Stimulated activated memory B cell treated with anti-CD40 and anti-IgM and Interleukin-4, amounts not matched to agents 10 μg/mL and 1 μg/mL and 100 μg/mL, for 72 hours (primary cell): ENCODE measurements at regions not wholly inside any gene's neighbourhood (a gene's known extent, or its start where the extent isn't known, plus 50 kb on each side); places are given as distances from the start of the nearest gene placed in this dataset.

ENCODE experiments used
- ATAC-seq: fragments of 150-1000 bp; cut with Tn5 transposase; 2 replicates; pipeline ENCODE4 v1.10.0; 2021
- H3K27ac Mint-ChIP-seq: one replicate; pipeline ENCODE4 v1.8.0; 2022; ENCODE audit warnings: mild to moderate bottlenecking, mixed read lengths
- H3K27me3 Mint-ChIP-seq: one replicate; pipeline ENCODE4 v1.8.0; 2022; ENCODE audit warnings: mixed read lengths
- H3K36me3 Mint-ChIP-seq: one replicate; pipeline ENCODE4 v1.8.0; 2022; ENCODE audit warnings: mixed read lengths
- H3K4me1 Mint-ChIP-seq: one replicate; pipeline ENCODE4 v1.8.0; 2022; ENCODE audit warnings: mixed read lengths
- H3K4me3 Mint-ChIP-seq: one replicate; pipeline ENCODE4 v1.8.0; 2022; ENCODE audit warnings: mild to moderate bottlenecking, moderate library complexity, mixed read lengths
- H3K9me3 Mint-ChIP-seq: one replicate; pipeline ENCODE4 v1.8.0; 2022; ENCODE audit warnings: mixed read lengths

DNA sequence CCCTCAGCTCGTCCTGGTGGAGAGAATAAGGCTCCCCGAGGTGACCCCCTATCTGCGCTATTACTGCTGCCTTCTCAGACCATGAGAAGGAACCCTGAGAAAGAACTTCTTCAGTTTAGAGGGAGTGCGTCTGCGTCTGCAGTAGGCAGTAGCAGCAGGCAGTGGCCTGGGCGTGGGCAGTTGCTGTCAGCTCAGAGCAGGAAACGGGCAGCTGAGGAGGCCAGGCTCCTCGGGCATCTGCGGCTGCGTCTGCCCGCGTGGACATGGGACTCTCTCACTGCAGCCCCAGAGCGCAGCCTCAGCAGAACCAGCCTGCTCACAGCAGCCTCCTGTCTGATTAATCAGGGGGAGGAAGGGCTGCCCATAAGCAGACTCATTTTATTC lies 49.8 kb upstream of the FCN1 start:
- Mint-ChIP-seq H3K4me1 (no peaks in the 10 kb centered on the region), H3K4me3 (no peak overlapping the region), H3K9me3 (no peaks in the 10 kb centered on the region), H3K36me3 (no peaks in the 10 kb centered on the region), H3K27ac (no peak overlapping the region), H3K27me3 (peaks cover 78% of the 10 kb centered on the region)
- no peak for ATAC-seq

DNA sequence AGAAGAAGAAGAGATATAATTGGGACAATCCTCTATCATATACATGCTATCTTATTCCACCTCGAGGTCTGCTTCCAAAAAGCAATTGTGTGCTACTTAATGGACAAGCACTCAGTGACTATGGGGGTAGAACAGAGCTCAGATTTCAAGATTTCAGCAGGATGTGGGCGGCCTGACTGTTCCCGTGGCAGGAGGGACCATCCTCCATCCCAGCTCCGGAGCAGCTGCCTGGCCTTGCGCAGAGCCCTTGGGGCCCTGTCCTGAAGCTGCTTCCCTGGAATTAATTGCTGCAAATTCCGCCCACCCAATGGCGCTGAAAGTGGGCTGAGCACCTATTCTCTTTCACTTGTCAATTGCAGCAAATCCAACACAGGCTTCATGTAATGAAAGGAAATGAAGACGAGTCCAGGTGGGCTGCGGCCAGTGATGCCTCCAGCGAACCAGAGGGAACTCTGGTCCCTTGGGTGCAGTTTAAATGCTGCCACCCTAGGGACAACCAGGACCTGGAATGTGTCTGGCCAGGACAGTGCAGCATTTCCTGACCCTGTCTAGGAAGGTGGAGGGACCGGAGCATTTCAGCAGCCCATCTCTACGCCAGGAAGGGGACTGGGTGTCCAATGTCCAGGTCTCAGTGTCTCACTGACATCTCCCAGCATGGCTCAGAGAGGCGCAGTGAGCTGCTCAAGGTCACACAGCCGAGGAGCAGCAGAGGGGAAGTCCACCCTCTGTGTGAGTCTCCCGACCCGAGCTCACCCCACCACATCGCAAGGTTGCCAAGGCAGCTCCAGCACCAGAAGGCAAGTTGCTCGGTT lies 50.5 kb upstream of the FCN1 start:
- H3K9me3 Mint-ChIP-seq, result no peaks in the 10 kb centered on the region
- no peak overlapping the region for H3K27ac Mint-ChIP-seq
- peaks cover 78% of the 10 kb centered on the region for H3K27me3 Mint-ChIP-seq
- no peaks in the 10 kb centered on the region for H3K4me1 Mint-ChIP-seq
- H3K36me3 Mint-ChIP-seq, result no peaks in the 10 kb centered on the region
- ATAC-seq, result no peak
- H3K4me3 Mint-ChIP-seq, result no peak overlapping the region

GRCh38 chr9:134968823-134969090 lies 51.0 kb upstream of the FCN1 start:
- no peaks in the 10 kb centered on the region for H3K9me3 Mint-ChIP-seq
- H3K27me3 Mint-ChIP-seq, result peaks cover 83% of the 10 kb centered on the region
- ATAC-seq, result no peak
- H3K36me3 Mint-ChIP-seq, result no peaks in the 10 kb centered on the region
- H3K27ac Mint-ChIP-seq, result no peak overlapping the region
- no peaks in the 10 kb centered on the region for H3K4me1 Mint-ChIP-seq
- H3K4me3 Mint-ChIP-seq, result no peak overlapping the region

GRCh38 chr9:134969156-134970045 lies 51.7 kb upstream of the FCN1 start:
- Mint-ChIP-seq H3K27ac (no peak overlapping the region), H3K27me3 (peaks cover 83% of the 10 kb centered on the region), H3K9me3 (no peaks in the 10 kb centered on the region), H3K4me1 (no peaks in the 10 kb centered on the region), H3K36me3 (no peaks in the 10 kb centered on the region), H3K4me3 (no peak overlapping the region)
- ATAC-seq, result no peak

DNA sequence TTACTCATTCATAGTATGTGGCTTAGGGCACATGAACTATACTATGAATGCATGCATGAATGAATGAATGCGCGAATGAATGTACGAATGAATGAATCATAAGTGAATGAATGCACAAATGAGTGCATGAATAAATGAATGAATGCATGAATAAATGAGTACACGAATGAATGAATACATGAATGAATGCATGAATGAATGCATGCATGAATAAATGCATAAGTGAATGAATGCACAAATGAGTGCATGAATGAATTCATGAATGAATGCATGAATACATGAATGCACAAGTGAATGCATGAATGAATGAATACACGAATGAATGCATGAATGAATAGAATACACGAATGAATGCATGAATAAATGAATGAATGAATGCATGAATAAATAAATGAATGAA lies 52.5 kb upstream of the FCN1 start:
- Mint-ChIP-seq H3K9me3 (no peaks in the 10 kb centered on the region), H3K27ac (no peak overlapping the region), H3K36me3 (no peaks in the 10 kb centered on the region), H3K4me3 (no peak overlapping the region), H3K27me3 (peaks cover 80% of the 10 kb centered on the region), H3K4me1 (no peaks in the 10 kb centered on the region)
- no peak for ATAC-seq

DNA sequence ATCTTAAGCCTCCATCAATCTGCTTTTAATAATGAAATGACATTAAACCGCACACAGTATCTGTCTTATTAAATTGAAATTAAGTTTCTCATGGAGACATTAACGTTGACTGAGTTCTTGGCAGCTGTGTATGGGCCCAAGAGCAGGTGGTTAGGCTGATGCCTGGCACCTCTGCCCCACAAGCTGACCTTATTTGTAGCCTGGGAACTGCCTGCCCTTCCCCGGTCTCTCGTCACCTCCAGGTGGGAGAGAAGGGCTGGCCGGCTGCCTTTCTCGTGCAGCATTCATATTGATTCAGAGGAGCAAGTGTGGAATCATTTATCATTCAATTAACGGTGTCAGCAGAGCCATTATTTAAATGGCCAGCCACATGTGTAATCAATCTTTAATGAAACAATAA lies 53.0 kb upstream of the FCN1 start:
- H3K27me3 Mint-ChIP-seq, result peaks cover 79% of the 10 kb centered on the region
- no peaks in the 10 kb centered on the region for H3K9me3 Mint-ChIP-seq
- H3K4me3 Mint-ChIP-seq, result no peak overlapping the region
- ATAC-seq, result no peak
- H3K4me1 Mint-ChIP-seq, result no peaks in the 10 kb centered on the region
- no peaks in the 10 kb centered on the region for H3K36me3 Mint-ChIP-seq
- no peak overlapping the region for H3K27ac Mint-ChIP-seq

GRCh38 chr9:134971196-134971595 lies 53.5 kb upstream of the FCN1 start:
- no peak overlapping the region for H3K4me3 Mint-ChIP-seq
- no peaks in the 10 kb centered on the region for H3K4me1 Mint-ChIP-seq
- no peaks in the 10 kb centered on the region for H3K36me3 Mint-ChIP-seq
- H3K9me3 Mint-ChIP-seq, result no peaks in the 10 kb centered on the region
- no peak overlapping the region for H3K27ac Mint-ChIP-seq
- ATAC-seq, result no peak
- H3K27me3 Mint-ChIP-seq, result peaks cover 74% of the 10 kb centered on the region

DNA sequence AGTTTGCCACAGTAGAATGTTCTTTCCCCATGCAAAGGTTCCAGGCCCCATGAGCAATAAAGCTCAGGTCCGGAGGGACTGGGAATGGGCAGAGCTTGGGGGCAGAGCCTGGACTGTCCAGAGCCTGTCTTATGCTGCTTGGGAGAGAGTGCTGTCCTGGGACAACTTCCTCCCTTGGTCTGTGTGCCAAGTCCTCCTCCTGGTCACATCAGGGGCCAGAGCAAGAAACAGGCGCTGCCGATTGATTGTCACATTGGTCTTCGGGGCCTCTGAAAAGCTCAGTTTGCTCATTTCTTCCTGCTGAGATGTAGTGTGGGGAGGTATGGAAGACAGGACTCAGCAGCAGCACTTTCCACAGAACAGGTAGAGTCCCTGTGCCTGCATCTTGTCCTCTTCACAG lies 54.0 kb upstream of the FCN1 start:
- Mint-ChIP-seq H3K9me3 (no peaks in the 10 kb centered on the region), H3K36me3 (no peaks in the 10 kb centered on the region), H3K4me1 (no peaks in the 10 kb centered on the region), H3K27me3 (peaks cover 69% of the 10 kb centered on the region), H3K4me3 (no peak overlapping the region), H3K27ac (no peak overlapping the region)
- no peak for ATAC-seq

DNA sequence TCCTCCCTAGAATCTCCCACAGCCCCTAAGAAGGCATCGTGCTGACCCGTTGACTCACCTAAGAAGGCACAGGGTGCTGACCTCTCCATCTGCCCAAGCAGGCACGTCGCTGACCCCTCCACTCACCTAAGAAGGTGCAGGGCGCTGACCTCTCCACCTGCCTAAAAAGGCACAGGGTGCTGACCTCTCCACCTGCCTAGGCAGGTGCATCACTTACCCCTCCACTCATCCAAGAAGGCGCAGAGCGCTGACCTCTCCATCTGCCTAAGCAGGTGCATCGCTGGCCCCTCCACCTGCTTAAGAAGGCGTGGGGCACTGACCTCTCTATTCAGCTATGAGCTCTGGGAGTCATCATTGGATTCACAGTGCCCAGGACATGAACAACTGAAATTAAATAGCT lies 54.4 kb upstream of the FCN1 start:
- Mint-ChIP-seq H3K4me1 (no peaks in the 10 kb centered on the region), H3K36me3 (no peaks in the 10 kb centered on the region), H3K9me3 (no peaks in the 10 kb centered on the region), H3K4me3 (no peak overlapping the region), H3K27me3 (peaks cover 65% of the 10 kb centered on the region), H3K27ac (no peak overlapping the region)
- ATAC-seq, result no peak

- H3K36me3 Mint-ChIP-seq, result no peaks in the 10 kb centered on the region
- peaks cover 3% of the 10 kb centered on the region for H3K9me3 Mint-ChIP-seq
- H3K27me3 Mint-ChIP-seq, result peaks cover 37% of the 10 kb centered on the region
- H3K27ac Mint-ChIP-seq, result no peak overlapping the region
- no peak for ATAC-seq
- H3K4me1 Mint-ChIP-seq, result no peaks in the 10 kb centered on the region
- no peak overlapping the region for H3K4me3 Mint-ChIP-seq
Measured at GRCh38 chr9:134975253-134975652, 57.5 kb upstream of the FCN1 start.

GRCh38 chr9:134976403-134976802 lies 58.7 kb upstream of the FCN1 start:
- no peak for ATAC-seq
- H3K4me1 Mint-ChIP-seq, result no peaks in the 10 kb centered on the region
- H3K27ac Mint-ChIP-seq, result no peak overlapping the region
- peaks cover 7% of the 10 kb centered on the region for H3K9me3 Mint-ChIP-seq
- no peaks in the 10 kb centered on the region for H3K36me3 Mint-ChIP-seq
- H3K27me3 Mint-ChIP-seq, result peaks cover 35% of the 10 kb centered on the region
- H3K4me3 Mint-ChIP-seq, result no peak overlapping the region

DNA sequence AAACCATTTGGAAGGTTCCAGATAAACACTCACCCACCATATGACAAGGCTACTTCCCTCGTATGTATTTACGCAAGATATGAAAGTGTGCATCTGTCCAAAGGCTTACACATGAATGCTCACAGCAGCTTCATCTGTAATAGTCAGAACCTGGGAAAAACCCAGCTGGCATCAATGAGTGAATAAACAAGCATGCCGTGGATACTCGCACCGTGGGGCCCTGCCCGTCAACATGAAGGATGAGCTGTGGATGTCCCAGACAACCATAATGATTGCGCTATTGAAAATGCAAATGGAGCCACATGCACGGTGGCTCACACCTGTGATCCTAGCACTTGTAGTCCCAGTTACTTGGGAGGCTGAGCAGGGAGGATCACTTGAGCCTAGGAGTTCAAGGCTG lies 60.6 kb upstream of the FCN1 start:
- ATAC-seq, result no peak
- Mint-ChIP-seq H3K4me1 (no peaks in the 10 kb centered on the region), H3K9me3 (peaks cover 13% of the 10 kb centered on the region), H3K27ac (no peak overlapping the region), H3K36me3 (no peaks in the 10 kb centered on the region), H3K27me3 (peaks cover 28% of the 10 kb centered on the region), H3K4me3 (no peak overlapping the region)

DNA sequence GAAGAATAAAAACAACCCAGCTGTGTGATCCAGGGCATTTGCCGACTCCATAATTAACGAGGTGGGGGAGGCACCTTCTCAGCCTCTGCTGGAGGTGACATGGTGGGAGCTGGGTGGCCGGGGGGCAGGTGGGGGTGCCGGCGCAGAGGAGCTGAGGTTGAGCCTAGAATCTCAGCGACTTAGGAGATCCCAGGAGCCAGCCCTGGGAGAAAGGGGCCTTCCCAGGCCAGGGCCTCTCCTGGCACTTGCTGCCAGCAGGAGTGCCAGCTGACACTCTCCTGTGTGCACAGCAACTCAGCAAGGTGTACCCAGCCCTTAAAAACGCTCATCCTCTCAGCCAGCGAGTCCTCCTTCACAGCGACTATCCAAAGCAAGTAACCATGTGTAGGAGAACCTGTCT lies 62.8 kb upstream of the FCN1 start:
- Mint-ChIP-seq H3K27me3 (peaks cover 16% of the 10 kb centered on the region), H3K4me1 (no peaks in the 10 kb centered on the region), H3K4me3 (no peak overlapping the region), H3K27ac (no peak overlapping the region), H3K9me3 (peaks cover 13% of the 10 kb centered on the region), H3K36me3 (no peaks in the 10 kb centered on the region)
- no peak for ATAC-seq

- no peak overlapping the region for H3K27ac Mint-ChIP-seq
- H3K4me1 Mint-ChIP-seq, result no peaks in the 10 kb centered on the region
- peaks cover 16% of the 10 kb centered on the region for H3K27me3 Mint-ChIP-seq
- peaks cover 13% of the 10 kb centered on the region for H3K9me3 Mint-ChIP-seq
- ATAC-seq, result no peak
- H3K36me3 Mint-ChIP-seq, result no peaks in the 10 kb centered on the region
- no peak overlapping the region for H3K4me3 Mint-ChIP-seq
Measured at GRCh38 chr9:134980991-134981390, 63.3 kb upstream of the FCN1 start.

DNA sequence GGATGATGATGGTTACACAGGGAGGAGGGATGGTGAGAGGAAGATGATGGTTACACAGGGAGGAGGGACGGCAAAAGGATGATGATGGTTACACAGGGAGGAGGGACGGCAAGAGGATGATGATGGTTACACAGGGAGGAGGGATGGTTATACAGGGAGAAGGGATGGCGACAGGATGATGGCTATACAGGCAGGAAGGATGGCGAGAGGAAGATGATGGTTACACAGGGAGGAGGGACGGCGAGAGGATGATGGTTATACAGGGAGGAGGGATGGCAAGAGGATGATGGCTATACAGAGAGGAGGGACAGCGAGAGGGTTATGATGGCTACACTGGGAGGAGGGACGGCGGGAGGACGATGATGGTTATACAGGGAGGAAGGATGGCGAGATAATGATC lies 64.1 kb upstream of the FCN1 start:
- no peak overlapping the region for H3K27ac Mint-ChIP-seq
- peaks cover 15% of the 10 kb centered on the region for H3K9me3 Mint-ChIP-seq
- no peaks in the 10 kb centered on the region for H3K4me1 Mint-ChIP-seq
- H3K27me3 Mint-ChIP-seq, result peaks cover 16% of the 10 kb centered on the region
- H3K36me3 Mint-ChIP-seq, result no peaks in the 10 kb centered on the region
- no peak overlapping the region for H3K4me3 Mint-ChIP-seq
- no peak for ATAC-seq

GRCh38 chr9:134982311-134982710 lies 64.6 kb upstream of the FCN1 start:
- H3K4me3 Mint-ChIP-seq, result no peak overlapping the region
- H3K4me1 Mint-ChIP-seq, result no peaks in the 10 kb centered on the region
- H3K27ac Mint-ChIP-seq, result no peak overlapping the region
- ATAC-seq, result no peak
- no peaks in the 10 kb centered on the region for H3K36me3 Mint-ChIP-seq
- peaks cover 19% of the 10 kb centered on the region for H3K9me3 Mint-ChIP-seq
- peaks cover 16% of the 10 kb centered on the region for H3K27me3 Mint-ChIP-seq
